ENCODE measurements at regions not wholly inside any gene's neighbourhood (a gene's known extent, or its start where the extent isn't known, plus 50 kb on each side); places are given as distances from the start of the nearest gene placed in this dataset.

DNA sequence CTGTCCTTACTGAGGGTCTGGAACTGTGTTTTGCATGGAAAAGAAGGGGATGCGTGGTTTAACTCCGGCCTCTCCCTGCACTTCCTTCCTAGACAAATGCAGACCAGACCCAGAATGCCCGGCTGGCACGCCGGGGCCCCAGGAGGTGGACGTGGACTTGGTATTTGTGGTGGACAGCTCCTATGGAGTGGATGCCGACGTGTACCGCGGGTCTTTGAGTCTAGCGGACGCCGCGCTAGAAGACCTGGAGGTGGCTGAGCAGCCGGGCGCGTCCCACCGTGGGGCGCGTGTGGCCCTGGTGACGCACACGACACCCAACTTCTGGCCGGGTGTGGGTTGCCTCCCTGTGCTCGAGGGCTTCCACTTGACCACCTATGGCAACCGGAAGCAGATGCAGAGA lies 81.8 kb upstream of the COL6A5 start:
- no peak for DNase-seq

GRCh38 chr3:130266817-130267216 lies 78.7 kb upstream of the COL6A5 start:
- no peak for DNase-seq

- peak in 1 of 5 donors; percentile 15 for DNase-seq
Observed at GRCh38 chr3:130276203-130276803, 69.2 kb upstream of the COL6A5 start.

- no peak for DNase-seq
Observed at GRCh38 chr3:130288670-130289069, 56.8 kb upstream of the COL6A5 start.

GRCh38 chr3:130291148-130291547 lies 54.3 kb upstream of the COL6A5 start:
- no peak for DNase-seq

DNA sequence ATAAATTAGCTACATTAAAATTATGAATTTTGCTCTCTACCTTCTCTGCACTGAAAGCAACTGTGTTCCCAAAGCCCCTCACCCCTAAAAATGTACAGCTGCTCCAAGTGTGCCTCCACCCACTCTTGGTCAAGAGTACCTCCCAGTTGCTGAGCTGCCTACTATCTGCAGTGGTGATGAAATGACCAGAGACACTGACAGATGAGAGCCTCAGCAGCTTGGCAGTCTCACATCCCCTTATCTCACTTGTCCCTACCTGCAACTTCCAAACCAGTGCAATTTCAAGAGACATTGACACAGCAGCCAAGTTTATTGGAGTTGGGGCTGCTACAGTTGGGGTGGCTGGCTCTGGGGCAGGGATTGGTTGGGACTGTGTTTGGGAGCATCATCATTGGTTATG lies 52.2 kb upstream of the COL6A5 start:
- DNase-seq = no peak

Measured in T-helper 1 cell (primary cell).